ENCODE measurements at regions not wholly inside any gene's neighbourhood (a gene's known extent, or its start where the extent isn't known, plus 50 kb on each side); places are given as distances from the start of the nearest gene placed in this dataset.

GRCh38 chr15:45854455-45855202 lies 219.8 kb downstream of the SQOR start:
- H3K9me3 Mint-ChIP-seq: peaks cover 15% of the 10 kb centered on the region
- no peaks in the 10 kb centered on the region for H3K36me3 Mint-ChIP-seq (ENCODE audit: low read depth)

GRCh38 chr15:45855210-45855906 lies 220.5 kb downstream of the SQOR start:
- H3K36me3 Mint-ChIP-seq (ENCODE audit: low read depth): no peaks in the 10 kb centered on the region
- H3K4me3 Mint-ChIP-seq: no peak overlapping the region
- no peaks in the 10 kb centered on the region for H3K27me3 ChIP-seq (ENCODE audit: control insufficient read depth, insufficient read depth, low read length, poor library complexity, severe bottlenecking)
- no peaks in the 10 kb centered on the region for H3K27me3 Mint-ChIP-seq (ENCODE audit: insufficient read depth)
- H3K4me1 Mint-ChIP-seq: peaks cover 4% of the 10 kb centered on the region
- no peak for DNase-seq
- no peak overlapping the region for H3K27ac ChIP-seq (ENCODE audit: low read depth, low read length)
- peaks cover 10% of the 10 kb centered on the region for H3K9me3 Mint-ChIP-seq
- H3K9ac ChIP-seq (ENCODE audit: extremely low read depth, low read length, poor library complexity, severe bottlenecking): no peak overlapping the region
- TF ChIP-seq CTCF (conservative IDR thresholded peaks at IDR 0.05): no peak
- no peaks in the 10 kb centered on the region for H3K4me1 ChIP-seq (ENCODE audit: control insufficient read depth, insufficient read depth, low read length)
- H3K4me3 ChIP-seq (ENCODE audit: low read length): no peak overlapping the region
- H3K36me3 ChIP-seq (ENCODE audit: control insufficient read depth, insufficient read depth, low read length): no peaks in the 10 kb centered on the region
- peaks cover 7% of the 10 kb centered on the region for H3K9me3 ChIP-seq (ENCODE audit: control insufficient read depth, low read length)
- 80 to 95% methylated on average over 4 of the region's 4 CpGs for WGBS, 2 experiments (ENCODE audit: insufficient coverage in 1 of 2, insufficient read length in 1 of 2)
- H3K27ac Mint-ChIP-seq: no peak overlapping the region

More at GRCh38 chr15:45854455-45855202, 219.8 kb downstream of the SQOR start:
- H3K27me3 Mint-ChIP-seq (ENCODE audit: insufficient read depth): no peaks in the 10 kb centered on the region
- Histone ChIP-seq H3K9me3 (ENCODE audit: control insufficient read depth, low read length) (peaks cover 10% of the 10 kb centered on the region), H3K4me1 (ENCODE audit: control insufficient read depth, insufficient read depth, low read length) (no peaks in the 10 kb centered on the region), H3K27ac (ENCODE audit: low read depth, low read length) (no peak overlapping the region), H3K4me3 (ENCODE audit: low read length) (no peak overlapping the region), H3K9ac (ENCODE audit: extremely low read depth, low read length, poor library complexity, severe bottlenecking) (no peak overlapping the region), H3K36me3 (ENCODE audit: control insufficient read depth, insufficient read depth, low read length) (no peaks in the 10 kb centered on the region), H3K27me3 (ENCODE audit: control insufficient read depth, insufficient read depth, low read length, poor library complexity, severe bottlenecking) (no peaks in the 10 kb centered on the region)
- H3K4me1 Mint-ChIP-seq: peaks cover 4% of the 10 kb centered on the region
- WGBS, 2 experiments (ENCODE audit: insufficient coverage in 1 of 2, insufficient read length in 1 of 2): 76 to 87% methylated on average over 2 to 6 of the region's 6 CpGs
- no peak for DNase-seq
- no peak for TF ChIP-seq CTCF (conservative IDR thresholded peaks at IDR 0.05)
- no peak overlapping the region for H3K27ac Mint-ChIP-seq
- no peak overlapping the region for H3K4me3 Mint-ChIP-seq

- no peaks in the 10 kb centered on the region for H3K36me3 ChIP-seq (ENCODE audit: control insufficient read depth, insufficient read depth, low read length)
- H3K4me1 Mint-ChIP-seq: peaks cover 4% of the 10 kb centered on the region
- 92 to 100% methylated on average over 3 to 4 of the region's 4 CpGs for WGBS, 2 experiments (ENCODE audit: insufficient coverage in 1 of 2, insufficient read length in 1 of 2)
- no peak for TF ChIP-seq CTCF (conservative IDR thresholded peaks at IDR 0.05)
- peaks cover 3% of the 10 kb centered on the region for H3K9me3 Mint-ChIP-seq
- no peaks in the 10 kb centered on the region for H3K4me1 ChIP-seq (ENCODE audit: control insufficient read depth, insufficient read depth, low read length)
- no peaks in the 10 kb centered on the region for H3K27me3 Mint-ChIP-seq (ENCODE audit: insufficient read depth)
- no peak overlapping the region for H3K4me3 ChIP-seq (ENCODE audit: low read length)
- H3K27ac Mint-ChIP-seq: no peak overlapping the region
- H3K36me3 Mint-ChIP-seq (ENCODE audit: low read depth): no peaks in the 10 kb centered on the region
- peaks cover under 1% of the 10 kb centered on the region for H3K9me3 ChIP-seq (ENCODE audit: control insufficient read depth, low read length)
- no peak overlapping the region for H3K27ac ChIP-seq (ENCODE audit: low read depth, low read length)
- DNase-seq: no peak
- H3K4me3 Mint-ChIP-seq: no peak overlapping the region
- no peak overlapping the region for H3K9ac ChIP-seq (ENCODE audit: extremely low read depth, low read length, poor library complexity, severe bottlenecking)
- H3K27me3 ChIP-seq (ENCODE audit: control insufficient read depth, insufficient read depth, low read length, poor library complexity, severe bottlenecking): no peaks in the 10 kb centered on the region
Measured at GRCh38 chr15:45855907-45856579, 221.2 kb downstream of the SQOR start.
